Endothelial cell of umbilical vein (primary cell): ENCODE measurements at regions not wholly inside any gene's neighbourhood (a gene's known extent, or its start where the extent isn't known, plus 50 kb on each side); places are given as distances from the start of the nearest gene placed in this dataset.

Experiments used
- EZH2 ChIP-seq: IDR thresholded peaks from 2 replicates; pipeline ENCODE4 v1.6.1; 2012; ENCODE audit warnings: borderline replicate concordance, low read depth, mild to moderate bottlenecking, moderate library complexity, low read length, inconsistent platforms; ENCODE audit not compliant: severe bottlenecking
- FOS ChIP-seq: IDR thresholded peaks from 2 replicates; pipeline ENCODE4 v1.6.1; 2011; ENCODE audit warnings: mild to moderate bottlenecking, low read length, moderate library complexity, borderline replicate concordance; ENCODE audit not compliant: insufficient read depth
- GATA2 ChIP-seq: IDR thresholded peaks from 2 replicates; pipeline ENCODE4 v1.7.0; 2011; ENCODE audit warnings: low read depth, mild to moderate bottlenecking, moderate library complexity, mixed read lengths, low read length; ENCODE audit not compliant: insufficient read length, insufficient read depth
- JUN ChIP-seq: IDR thresholded peaks from 2 replicates; pipeline ENCODE4 v1.6.1; 2011; ENCODE audit warnings: borderline replicate concordance, low read depth; ENCODE audit not compliant: insufficient read length, insufficient read depth
- MYC ChIP-seq: IDR thresholded peaks from one replicate; pipeline ENCODE4 v1.6.1; 2011; ENCODE audit warnings: mild to moderate bottlenecking, low read depth, low read length
- POLR2A ChIP-seq: IDR thresholded peaks from 2 replicates; pipeline ENCODE4 v1.6.1; 2012; ENCODE audit warnings: low read depth, mild to moderate bottlenecking, control low read depth, low read length
- POLR2AphosphoS5 ChIP-seq: IDR thresholded peaks from 2 replicates; pipeline ENCODE4 v1.6.1; 2012; ENCODE audit warnings: low read depth, mild to moderate bottlenecking, control low read depth, low read length, moderate library complexity; ENCODE audit not compliant: insufficient read depth
- TF ChIP-seq, protein P1 (sequence below), 2 donors: IDR thresholded peaks; 1 replicate in 1 of 2; 2 replicates in 1 of 2; pipeline ENCODE4 v1.5.1; 2011; ENCODE audit warnings: low read length in 2 of 2, mild to moderate bottlenecking in 2 of 2, moderate library complexity in 2 of 2, control low read depth in 1 of 2, inconsistent platforms in 1 of 2, low read depth in 1 of 2; ENCODE audit not compliant: insufficient read depth in 1 of 2; ENCODE audit errors: extremely low read depth in 1 of 2
- TF ChIP-seq, protein P2 (sequence below): IDR thresholded peaks from 2 replicates; pipeline ENCODE4 v1.6.1; 2011; ENCODE audit not compliant: insufficient read depth, insufficient read length

DNA sequence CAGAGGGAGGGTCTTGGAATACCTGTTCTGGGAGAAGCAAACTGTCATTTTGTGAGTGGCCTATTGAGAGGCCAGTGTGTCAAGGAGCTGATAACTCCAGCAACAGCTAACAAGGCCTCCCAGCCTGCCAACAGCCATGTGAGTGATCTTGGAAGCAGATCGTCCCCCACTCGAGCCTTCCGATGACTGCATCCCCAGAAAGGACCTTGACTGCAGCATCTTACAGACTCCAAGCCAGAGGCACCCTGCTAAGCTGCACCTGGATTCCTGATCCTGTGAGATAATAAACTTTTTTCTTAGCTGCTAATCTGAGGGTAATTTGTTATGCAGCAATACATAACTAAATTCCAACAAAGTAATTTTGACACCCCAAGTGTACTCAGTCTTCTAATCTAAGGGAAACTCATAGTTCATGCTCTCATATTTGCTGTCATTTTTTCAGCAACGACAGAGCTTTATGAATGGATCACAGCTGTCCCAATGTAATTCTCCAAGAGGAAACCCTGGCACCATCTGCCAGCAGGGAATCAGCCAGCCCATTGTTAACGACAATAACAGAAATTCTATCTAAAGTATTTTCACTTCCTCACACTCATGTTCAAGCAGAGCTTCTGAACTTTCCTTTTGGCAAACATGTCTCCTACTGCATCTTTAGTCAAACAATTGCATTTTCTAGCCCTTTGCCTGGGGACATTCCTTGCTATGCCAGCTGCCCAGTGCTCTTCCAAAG, 470.2 kb upstream of the BTBD3 start:
- TF ChIP-seq MYC (no peak), POLR2A (no peak), EZH2 (no peak), FOS (no peak), POLR2AphosphoS5 (no peak), JUN (no peak), GATA2 (no peak)
- TF ChIP-seq, protein P1, sequence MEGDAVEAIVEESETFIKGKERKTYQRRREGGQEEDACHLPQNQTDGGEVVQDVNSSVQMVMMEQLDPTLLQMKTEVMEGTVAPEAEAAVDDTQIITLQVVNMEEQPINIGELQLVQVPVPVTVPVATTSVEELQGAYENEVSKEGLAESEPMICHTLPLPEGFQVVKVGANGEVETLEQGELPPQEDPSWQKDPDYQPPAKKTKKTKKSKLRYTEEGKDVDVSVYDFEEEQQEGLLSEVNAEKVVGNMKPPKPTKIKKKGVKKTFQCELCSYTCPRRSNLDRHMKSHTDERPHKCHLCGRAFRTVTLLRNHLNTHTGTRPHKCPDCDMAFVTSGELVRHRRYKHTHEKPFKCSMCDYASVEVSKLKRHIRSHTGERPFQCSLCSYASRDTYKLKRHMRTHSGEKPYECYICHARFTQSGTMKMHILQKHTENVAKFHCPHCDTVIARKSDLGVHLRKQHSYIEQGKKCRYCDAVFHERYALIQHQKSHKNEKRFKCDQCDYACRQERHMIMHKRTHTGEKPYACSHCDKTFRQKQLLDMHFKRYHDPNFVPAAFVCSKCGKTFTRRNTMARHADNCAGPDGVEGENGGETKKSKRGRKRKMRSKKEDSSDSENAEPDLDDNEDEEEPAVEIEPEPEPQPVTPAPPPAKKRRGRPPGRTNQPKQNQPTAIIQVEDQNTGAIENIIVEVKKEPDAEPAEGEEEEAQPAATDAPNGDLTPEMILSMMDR (IDR thresholded peaks at IDR 0.05; ENCODE audit: extremely low read depth in 1 of 2, insufficient read depth in 1 of 2, low read depth in 1 of 2, low read length in 2 of 2): no peak
- TF ChIP-seq, protein P2, sequence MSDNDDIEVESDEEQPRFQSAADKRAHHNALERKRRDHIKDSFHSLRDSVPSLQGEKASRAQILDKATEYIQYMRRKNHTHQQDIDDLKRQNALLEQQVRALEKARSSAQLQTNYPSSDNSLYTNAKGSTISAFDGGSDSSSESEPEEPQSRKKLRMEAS: no peak
